Thyroid gland (tissue), 4 donors: ENCODE measurements at regions not wholly inside any gene's neighbourhood (a gene's known extent, or its start where the extent isn't known, plus 50 kb on each side); places are given as distances from the start of the nearest gene placed in this dataset.

Experiments used
- POLR2A ChIP-seq, 2 donors: fragments of 450-650 bp; IDR thresholded peaks; one replicate each; pipeline ENCODE4 v1.6.1; 2017; ENCODE audit warnings: antibody characterized with exemption in 2 of 2, mild to moderate bottlenecking in 2 of 2, moderate library complexity in 1 of 2
- TF ChIP-seq, protein P1 (sequence below), 6 experiments: fragments of 200-600 bp in 3 of 6; fragments of 450-650 bp in 3 of 6; sonication (generic) in 3 of 6; IDR thresholded peaks; one replicate each; pipeline ENCODE4 v1.5.1; 2016 to 2019; ENCODE audit warnings: antibody characterized with exemption in 6 of 6, mild to moderate bottlenecking in 2 of 6, inconsistent platforms in 1 of 6, moderate library complexity in 1 of 6

DNA sequence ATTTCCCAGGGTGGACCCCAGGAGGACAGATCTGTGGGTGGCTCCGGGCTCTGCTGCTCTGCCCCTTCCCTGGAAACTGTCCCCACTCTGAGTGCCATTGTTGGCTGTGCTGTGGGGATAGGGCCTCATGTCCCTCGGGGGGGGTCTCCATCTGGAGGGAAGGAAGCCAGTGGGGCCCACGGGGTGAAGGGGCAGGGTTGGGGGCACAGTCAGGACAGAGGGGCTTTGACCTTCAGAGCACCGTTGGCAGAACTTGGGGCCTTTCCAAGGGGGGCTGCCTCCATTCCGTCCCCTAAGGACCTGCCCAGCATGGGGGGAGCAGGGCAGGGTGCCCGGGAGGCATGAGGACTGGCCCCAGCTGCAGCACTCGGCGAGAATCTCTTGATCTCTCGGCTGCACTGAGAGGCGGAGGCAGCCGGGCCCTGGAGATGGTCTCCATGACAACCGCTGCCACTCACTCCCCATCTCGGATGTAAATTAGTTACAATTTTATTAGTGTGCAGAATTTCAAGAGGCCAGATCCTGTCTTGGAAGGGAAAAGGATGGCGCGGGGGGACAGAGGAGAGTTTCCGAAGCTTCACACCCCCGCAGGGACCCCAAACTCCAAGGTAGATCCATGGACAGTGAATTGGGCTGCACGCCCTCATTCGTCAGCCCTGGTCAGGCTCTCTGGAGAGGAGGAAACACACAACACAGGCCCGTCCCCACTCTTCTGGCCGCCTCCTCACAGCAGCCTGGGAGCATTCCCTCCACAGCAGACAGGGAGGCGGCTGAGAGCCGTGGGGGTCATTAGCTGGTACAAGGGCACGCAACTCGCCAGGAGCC lies 216.2 kb upstream of the IER5L start:
- TF ChIP-seq, protein P1, sequence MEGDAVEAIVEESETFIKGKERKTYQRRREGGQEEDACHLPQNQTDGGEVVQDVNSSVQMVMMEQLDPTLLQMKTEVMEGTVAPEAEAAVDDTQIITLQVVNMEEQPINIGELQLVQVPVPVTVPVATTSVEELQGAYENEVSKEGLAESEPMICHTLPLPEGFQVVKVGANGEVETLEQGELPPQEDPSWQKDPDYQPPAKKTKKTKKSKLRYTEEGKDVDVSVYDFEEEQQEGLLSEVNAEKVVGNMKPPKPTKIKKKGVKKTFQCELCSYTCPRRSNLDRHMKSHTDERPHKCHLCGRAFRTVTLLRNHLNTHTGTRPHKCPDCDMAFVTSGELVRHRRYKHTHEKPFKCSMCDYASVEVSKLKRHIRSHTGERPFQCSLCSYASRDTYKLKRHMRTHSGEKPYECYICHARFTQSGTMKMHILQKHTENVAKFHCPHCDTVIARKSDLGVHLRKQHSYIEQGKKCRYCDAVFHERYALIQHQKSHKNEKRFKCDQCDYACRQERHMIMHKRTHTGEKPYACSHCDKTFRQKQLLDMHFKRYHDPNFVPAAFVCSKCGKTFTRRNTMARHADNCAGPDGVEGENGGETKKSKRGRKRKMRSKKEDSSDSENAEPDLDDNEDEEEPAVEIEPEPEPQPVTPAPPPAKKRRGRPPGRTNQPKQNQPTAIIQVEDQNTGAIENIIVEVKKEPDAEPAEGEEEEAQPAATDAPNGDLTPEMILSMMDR (IDR thresholded peaks at IDR 0.05): no peak
- no peak for TF ChIP-seq POLR2A (IDR thresholded peaks at IDR 0.05)
